Astrocyte (in vitro differentiated cells and primary cell): ENCODE measurements at regions not wholly inside any gene's neighbourhood (a gene's known extent, or its start where the extent isn't known, plus 50 kb on each side); places are given as distances from the start of the nearest gene placed in this dataset.
"Not testable (repeated sequence)": the region's sequence is repeated elsewhere in the genome, so short reads cannot be mapped to it uniquely, and the experiment has no call there.

Experiments used
- DNase-seq: peaks from one replicate; pipeline ENCODE4 v3.0.0-alpha.2; 2010; ENCODE audit warnings: low read depth
- FAIRE-seq: peaks from 2 replicates; lab custom pipeline; 2011; peaks lifted over from hg19 to GRCh38; lab: Jason Lieb, UNC
- H2AFZ ChIP-seq: 2 replicates; pipeline ENCODE4 v1.6.0; 2012; ENCODE audit warnings: low read depth, low read length, inconsistent platforms
- H3K27ac ChIP-seq: 2 replicates; pipeline ENCODE4 v1.5.1; 2011; ENCODE audit warnings: low read depth, low read length, inconsistent platforms
- H3K27me3 ChIP-seq: 2 replicates; pipeline ENCODE4 v1.6.0; 2011; ENCODE audit warnings: low read length, inconsistent platforms; ENCODE audit not compliant: insufficient read depth
- H3K36me3 ChIP-seq: 2 replicates; pipeline ENCODE4 v1.5.1; 2011; ENCODE audit warnings: low read length, inconsistent platforms; ENCODE audit not compliant: insufficient read depth
- H3K4me1 ChIP-seq: 2 replicates; pipeline ENCODE4 v1.5.1; 2011; ENCODE audit warnings: low read length, inconsistent platforms; ENCODE audit not compliant: insufficient read depth
- H3K4me2 ChIP-seq: 2 replicates; pipeline ENCODE4 v1.6.0; 2012; ENCODE audit warnings: low read length, inconsistent platforms
- H3K4me3 ChIP-seq: 2 replicates; pipeline ENCODE4 v1.5.1; 2011; ENCODE audit warnings: low read depth, mild to moderate bottlenecking, low read length, inconsistent platforms; ENCODE audit not compliant: insufficient read depth
- H3K79me2 ChIP-seq: 2 replicates; pipeline ENCODE4 v1.6.0; 2012; ENCODE audit warnings: mild to moderate bottlenecking, low read length, inconsistent platforms; ENCODE audit not compliant: insufficient read depth
- H3K9ac ChIP-seq: 2 replicates; pipeline ENCODE4 v1.6.0; 2012; ENCODE audit warnings: mild to moderate bottlenecking, low read length, inconsistent platforms
- H3K9me3 ChIP-seq: 2 replicates; pipeline ENCODE4 v1.5.1; 2012; ENCODE audit warnings: low read depth, mild to moderate bottlenecking, low read length, inconsistent platforms; ENCODE audit not compliant: insufficient read depth
- H4K20me1 ChIP-seq: 2 replicates; pipeline ENCODE4 v1.6.0; 2012; ENCODE audit warnings: low read length, inconsistent platforms; ENCODE audit not compliant: insufficient read depth
- H3K27ac Mint-ChIP-seq: one replicate; pipeline ENCODE4 v1.8.0; 2021; ENCODE audit warnings: mild to moderate bottlenecking, mixed read lengths; ENCODE audit not compliant: unreplicated experiment
- H3K27me3 Mint-ChIP-seq: one replicate; pipeline ENCODE4 v1.8.0; 2021; ENCODE audit warnings: low read depth, mixed read lengths; ENCODE audit not compliant: unreplicated experiment
- H3K36me3 Mint-ChIP-seq: one replicate; pipeline ENCODE4 v1.8.0; 2021; ENCODE audit warnings: low read depth, mixed read lengths; ENCODE audit not compliant: unreplicated experiment
- H3K4me1 Mint-ChIP-seq: one replicate; pipeline ENCODE4 v1.8.0; 2021; ENCODE audit warnings: low read depth, mixed read lengths; ENCODE audit not compliant: unreplicated experiment
- H3K4me3 Mint-ChIP-seq: one replicate; pipeline ENCODE4 v1.8.0; 2021; ENCODE audit warnings: mild to moderate bottlenecking, moderate library complexity, mixed read lengths; ENCODE audit not compliant: unreplicated experiment
- H3K9me3 Mint-ChIP-seq: one replicate; pipeline ENCODE4 v1.8.0; 2021; ENCODE audit warnings: mild to moderate bottlenecking, mixed read lengths; ENCODE audit not compliant: unreplicated experiment
- CTCF ChIP-seq: IDR thresholded peaks from 2 replicates; pipeline ENCODE4 v1.5.1; 2011; ENCODE audit warnings: low read depth, mild to moderate bottlenecking, inconsistent platforms, low read length, moderate library complexity; ENCODE audit not compliant: insufficient read depth
- EZH2 ChIP-seq: IDR thresholded peaks from 2 replicates; pipeline ENCODE4 v1.6.1; 2012; ENCODE audit warnings: mild to moderate bottlenecking, low read length, inconsistent platforms; ENCODE audit not compliant: insufficient read depth

GRCh38 chr6:78770765-78771164 is 96.6 kb upstream of the IRAK1BP1 start:
- no peaks in the 10 kb centered on the region for H3K79me2 ChIP-seq
- no peak overlapping the region for H3K4me3 Mint-ChIP-seq
- no peak overlapping the region for H3K27ac ChIP-seq
- no peaks in the 10 kb centered on the region for H3K4me1 ChIP-seq
- no peaks in the 10 kb centered on the region for H3K36me3 Mint-ChIP-seq
- H3K4me3 ChIP-seq: no peak overlapping the region
- no peaks in the 10 kb centered on the region for H3K27me3 ChIP-seq
- FAIRE-seq: no peak
- peaks cover 4% of the 10 kb centered on the region for H3K9me3 Mint-ChIP-seq
- H3K9ac ChIP-seq: no peak overlapping the region
- no peak overlapping the region for H3K27ac Mint-ChIP-seq
- TF ChIP-seq CTCF (no peak), EZH2 (no peak)
- no peak overlapping the region for H2AFZ ChIP-seq
- no peaks in the 10 kb centered on the region for H4K20me1 ChIP-seq
- no peaks in the 10 kb centered on the region for H3K4me1 Mint-ChIP-seq
- DNase-seq: no peak
- no peaks in the 10 kb centered on the region for H3K27me3 Mint-ChIP-seq
- peaks cover 2% of the 10 kb centered on the region for H3K9me3 ChIP-seq
- no peak overlapping the region for H3K4me2 ChIP-seq
- H3K36me3 ChIP-seq: no peaks in the 10 kb centered on the region

GRCh38 chr6:78771586-78771985 is 95.8 kb upstream of the IRAK1BP1 start:
- TF ChIP-seq CTCF (no peak), EZH2 (no peak)
- Histone ChIP-seq H3K4me3 (no peak overlapping the region), H3K9ac (no peak overlapping the region), H3K79me2 (no peaks in the 10 kb centered on the region), H3K36me3 (no peaks in the 10 kb centered on the region), H4K20me1 (no peaks in the 10 kb centered on the region), H3K4me2 (no peak overlapping the region), H3K27ac (no peak overlapping the region), H2AFZ (no peak overlapping the region), H3K9me3 (peaks cover 2% of the 10 kb centered on the region), H3K27me3 (no peaks in the 10 kb centered on the region), H3K4me1 (no peaks in the 10 kb centered on the region)
- Mint-ChIP-seq H3K27ac (no peak overlapping the region), H3K27me3 (no peaks in the 10 kb centered on the region), H3K4me1 (no peaks in the 10 kb centered on the region), H3K36me3 (no peaks in the 10 kb centered on the region), H3K9me3 (peaks cover 3% of the 10 kb centered on the region), H3K4me3 (no peak overlapping the region)
- FAIRE-seq (no peak), DNase-seq (no peak)

- no peaks in the 10 kb centered on the region for H3K79me2 ChIP-seq
- no peaks in the 10 kb centered on the region for H4K20me1 ChIP-seq
- Mint-ChIP-seq H3K4me1 (peaks cover 4% of the 10 kb centered on the region), H3K27ac (no peak overlapping the region), H3K27me3 (no peaks in the 10 kb centered on the region), H3K4me3 (no peak overlapping the region), H3K36me3 (no peaks in the 10 kb centered on the region), H3K9me3 (peaks cover 3% of the 10 kb centered on the region)
- FAIRE-seq (no peak), DNase-seq (no peak)
- H3K27me3 ChIP-seq: no peaks in the 10 kb centered on the region
- no peaks in the 10 kb centered on the region for H3K4me1 ChIP-seq
- no peak overlapping the region for H3K4me3 ChIP-seq
- no peaks in the 10 kb centered on the region for H3K36me3 ChIP-seq
- H3K27ac ChIP-seq: no peak overlapping the region
- H2AFZ ChIP-seq: no peak overlapping the region
- TF ChIP-seq CTCF (no peak), EZH2 (no peak)
- H3K9ac ChIP-seq: no peak overlapping the region
- H3K4me2 ChIP-seq: no peak overlapping the region
- no peaks in the 10 kb centered on the region for H3K9me3 ChIP-seq
Measured at GRCh38 chr6:78781001-78781400, 86.3 kb upstream of the IRAK1BP1 start.

GRCh38 chr6:78783366-78783765 is 84.0 kb upstream of the IRAK1BP1 start:
- H3K9me3 Mint-ChIP-seq, H3K4me2 ChIP-seq, H2AFZ ChIP-seq, H3K79me2 ChIP-seq, H3K9ac ChIP-seq, FAIRE-seq, H3K4me1 ChIP-seq, H3K4me3 ChIP-seq, H4K20me1 ChIP-seq, H3K4me3 Mint-ChIP-seq, H3K27me3 Mint-ChIP-seq, H3K36me3 ChIP-seq, DNase-seq, H3K27me3 ChIP-seq, H3K27ac Mint-ChIP-seq, H3K36me3 Mint-ChIP-seq, H3K4me1 Mint-ChIP-seq, H3K27ac ChIP-seq, H3K9me3 ChIP-seq: not testable (repeated sequence)
